ENCODE measurements at regions not wholly inside any gene's neighbourhood (a gene's known extent, or its start where the extent isn't known, plus 50 kb on each side); places are given as distances from the start of the nearest gene placed in this dataset.

DNA sequence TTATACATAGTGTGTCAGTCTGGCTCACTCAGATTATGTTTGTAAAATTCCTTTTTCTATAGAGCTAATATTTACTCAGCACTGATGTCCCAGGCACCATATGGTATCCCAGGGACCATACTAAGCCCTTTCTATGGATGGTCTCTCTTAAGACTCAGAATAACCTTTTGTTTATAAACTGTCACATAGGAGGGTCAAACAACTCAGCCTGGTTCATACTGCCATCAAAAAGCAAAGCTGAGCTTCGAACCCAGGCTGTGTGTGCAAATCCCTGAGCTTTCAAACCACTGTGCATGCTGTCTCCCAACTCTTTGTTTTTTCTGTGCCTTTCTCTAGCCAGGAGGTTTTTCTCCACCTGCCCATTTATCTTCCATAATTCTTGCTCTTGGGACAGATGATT, 135.6 kb upstream of the ARHGAP5 start:
- no peak overlapping the region for H3K9ac ChIP-seq (ENCODE audit: low read length)
- DNase-seq (ENCODE audit: low read depth) (no peak), FAIRE-seq (no peak)
- no peak overlapping the region for H2AFZ ChIP-seq (ENCODE audit: low read depth, low read length)
- H3K27ac Mint-ChIP-seq (ENCODE audit: unreplicated experiment), result no peak overlapping the region
- TF ChIP-seq EZH2 (IDR thresholded peaks at IDR 0.05; ENCODE audit: insufficient read depth, low read length), result no peak
- TF ChIP-seq, protein P1, sequence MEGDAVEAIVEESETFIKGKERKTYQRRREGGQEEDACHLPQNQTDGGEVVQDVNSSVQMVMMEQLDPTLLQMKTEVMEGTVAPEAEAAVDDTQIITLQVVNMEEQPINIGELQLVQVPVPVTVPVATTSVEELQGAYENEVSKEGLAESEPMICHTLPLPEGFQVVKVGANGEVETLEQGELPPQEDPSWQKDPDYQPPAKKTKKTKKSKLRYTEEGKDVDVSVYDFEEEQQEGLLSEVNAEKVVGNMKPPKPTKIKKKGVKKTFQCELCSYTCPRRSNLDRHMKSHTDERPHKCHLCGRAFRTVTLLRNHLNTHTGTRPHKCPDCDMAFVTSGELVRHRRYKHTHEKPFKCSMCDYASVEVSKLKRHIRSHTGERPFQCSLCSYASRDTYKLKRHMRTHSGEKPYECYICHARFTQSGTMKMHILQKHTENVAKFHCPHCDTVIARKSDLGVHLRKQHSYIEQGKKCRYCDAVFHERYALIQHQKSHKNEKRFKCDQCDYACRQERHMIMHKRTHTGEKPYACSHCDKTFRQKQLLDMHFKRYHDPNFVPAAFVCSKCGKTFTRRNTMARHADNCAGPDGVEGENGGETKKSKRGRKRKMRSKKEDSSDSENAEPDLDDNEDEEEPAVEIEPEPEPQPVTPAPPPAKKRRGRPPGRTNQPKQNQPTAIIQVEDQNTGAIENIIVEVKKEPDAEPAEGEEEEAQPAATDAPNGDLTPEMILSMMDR (IDR thresholded peaks at IDR 0.05; ENCODE audit: insufficient read depth, low read depth, low read length), result no peak
- peaks cover 7% of the 10 kb centered on the region for H3K4me1 Mint-ChIP-seq (ENCODE audit: low read depth, unreplicated experiment)
- H3K4me1 ChIP-seq (ENCODE audit: insufficient read depth, low read length), result no peaks in the 10 kb centered on the region
- H3K4me3 Mint-ChIP-seq (ENCODE audit: unreplicated experiment), result no peak overlapping the region
- H3K79me2 ChIP-seq (ENCODE audit: insufficient read depth, low read length), result no peaks in the 10 kb centered on the region
- no peaks in the 10 kb centered on the region for H3K36me3 Mint-ChIP-seq (ENCODE audit: low read depth, unreplicated experiment)
- no peak overlapping the region for H3K4me2 ChIP-seq (ENCODE audit: low read length)
- no peak overlapping the region for H3K4me3 ChIP-seq (ENCODE audit: insufficient read depth, low read depth, low read length)
- H3K27me3 Mint-ChIP-seq (ENCODE audit: low read depth, unreplicated experiment), result no peaks in the 10 kb centered on the region
- no peaks in the 10 kb centered on the region for H3K9me3 Mint-ChIP-seq (ENCODE audit: unreplicated experiment)
- no peak overlapping the region for H3K27ac ChIP-seq (ENCODE audit: low read depth, low read length)
- no peaks in the 10 kb centered on the region for H4K20me1 ChIP-seq (ENCODE audit: insufficient read depth, low read length)
- no peaks in the 10 kb centered on the region for H3K36me3 ChIP-seq (ENCODE audit: insufficient read depth, low read length)
- no peaks in the 10 kb centered on the region for H3K27me3 ChIP-seq (ENCODE audit: insufficient read depth, low read length)
- H3K9me3 ChIP-seq (ENCODE audit: insufficient read depth, low read depth, low read length), result no peaks in the 10 kb centered on the region

GRCh38 chr14:31942166-31942841, 134.8 kb upstream of the ARHGAP5 start:
- Histone ChIP-seq H4K20me1 (ENCODE audit: insufficient read depth, low read length) (no peaks in the 10 kb centered on the region), H3K36me3 (ENCODE audit: insufficient read depth, low read length) (no peaks in the 10 kb centered on the region), H3K79me2 (ENCODE audit: insufficient read depth, low read length) (no peaks in the 10 kb centered on the region), H2AFZ (ENCODE audit: low read depth, low read length) (no peak overlapping the region), H3K4me1 (ENCODE audit: insufficient read depth, low read length) (no peaks in the 10 kb centered on the region), H3K27me3 (ENCODE audit: insufficient read depth, low read length) (no peaks in the 10 kb centered on the region), H3K4me2 (ENCODE audit: low read length) (no peak overlapping the region), H3K4me3 (ENCODE audit: insufficient read depth, low read depth, low read length) (no peak overlapping the region), H3K9ac (ENCODE audit: low read length) (no peak overlapping the region), H3K27ac (ENCODE audit: low read depth, low read length) (no peak overlapping the region), H3K9me3 (ENCODE audit: insufficient read depth, low read depth, low read length) (no peaks in the 10 kb centered on the region)
- H3K4me1 Mint-ChIP-seq (ENCODE audit: low read depth, unreplicated experiment), result peaks cover 10% of the 10 kb centered on the region
- H3K36me3 Mint-ChIP-seq (ENCODE audit: low read depth, unreplicated experiment), result no peaks in the 10 kb centered on the region
- no peak for DNase-seq (ENCODE audit: low read depth)
- TF ChIP-seq, protein P1 (IDR thresholded peaks at IDR 0.05; ENCODE audit: insufficient read depth, low read depth, low read length), result no peak
- no peak for TF ChIP-seq EZH2 (IDR thresholded peaks at IDR 0.05; ENCODE audit: insufficient read depth, low read length)
- no peak for FAIRE-seq
- no peaks in the 10 kb centered on the region for H3K9me3 Mint-ChIP-seq (ENCODE audit: unreplicated experiment)
- no peak overlapping the region for H3K27ac Mint-ChIP-seq (ENCODE audit: unreplicated experiment)
- H3K4me3 Mint-ChIP-seq (ENCODE audit: unreplicated experiment), result no peak overlapping the region
- H3K27me3 Mint-ChIP-seq (ENCODE audit: low read depth, unreplicated experiment), result no peaks in the 10 kb centered on the region

- H3K27ac Mint-ChIP-seq (ENCODE audit: unreplicated experiment), result no peak overlapping the region
- Histone ChIP-seq H3K4me1 (ENCODE audit: insufficient read depth, low read length) (no peaks in the 10 kb centered on the region), H3K4me3 (ENCODE audit: insufficient read depth, low read depth, low read length) (no peak overlapping the region), H3K9ac (ENCODE audit: low read length) (no peak overlapping the region), H3K27ac (ENCODE audit: low read depth, low read length) (no peak overlapping the region), H2AFZ (ENCODE audit: low read depth, low read length) (no peak overlapping the region), H3K36me3 (ENCODE audit: insufficient read depth, low read length) (no peaks in the 10 kb centered on the region), H3K27me3 (ENCODE audit: insufficient read depth, low read length) (no peaks in the 10 kb centered on the region), H4K20me1 (ENCODE audit: insufficient read depth, low read length) (no peaks in the 10 kb centered on the region), H3K4me2 (ENCODE audit: low read length) (no peak overlapping the region), H3K79me2 (ENCODE audit: insufficient read depth, low read length) (no peaks in the 10 kb centered on the region), H3K9me3 (ENCODE audit: insufficient read depth, low read depth, low read length) (no peaks in the 10 kb centered on the region)
- H3K36me3 Mint-ChIP-seq (ENCODE audit: low read depth, unreplicated experiment), result no peaks in the 10 kb centered on the region
- DNase-seq (ENCODE audit: low read depth) (no peak), FAIRE-seq (no peak)
- no peaks in the 10 kb centered on the region for H3K27me3 Mint-ChIP-seq (ENCODE audit: low read depth, unreplicated experiment)
- H3K4me1 Mint-ChIP-seq (ENCODE audit: low read depth, unreplicated experiment), result peaks cover 4% of the 10 kb centered on the region
- TF ChIP-seq, protein P1 (IDR thresholded peaks at IDR 0.05; ENCODE audit: insufficient read depth, low read depth, low read length), result no peak
- no peak for TF ChIP-seq EZH2 (IDR thresholded peaks at IDR 0.05; ENCODE audit: insufficient read depth, low read length)
- no peak overlapping the region for H3K4me3 Mint-ChIP-seq (ENCODE audit: unreplicated experiment)
- H3K9me3 Mint-ChIP-seq (ENCODE audit: unreplicated experiment), result no peaks in the 10 kb centered on the region
Measured at GRCh38 chr14:31943217-31943799, 133.8 kb upstream of the ARHGAP5 start.
